HG02763 (cell line): ENCODE measurements at regions not wholly inside any gene's neighbourhood (a gene's known extent, or its start where the extent isn't known, plus 50 kb on each side); places are given as distances from the start of the nearest gene placed in this dataset.

Experiments used
- ATAC-seq: cut with Tn5 transposase; IDR thresholded peaks from one replicate; pipeline ENCODE4 v1.9.1; 2021; ENCODE audit warnings: mild to moderate bottlenecking, moderate library complexity; ENCODE audit not compliant: unreplicated experiment

- ATAC-seq: no peak
These were observed 210.8 kb upstream of the SOX9 start for GRCh38 chr17:71910002-71910401.

- ATAC-seq: no peak
These were observed 206.8 kb upstream of the SOX9 start for GRCh38 chr17:71914042-71914441.

DNA sequence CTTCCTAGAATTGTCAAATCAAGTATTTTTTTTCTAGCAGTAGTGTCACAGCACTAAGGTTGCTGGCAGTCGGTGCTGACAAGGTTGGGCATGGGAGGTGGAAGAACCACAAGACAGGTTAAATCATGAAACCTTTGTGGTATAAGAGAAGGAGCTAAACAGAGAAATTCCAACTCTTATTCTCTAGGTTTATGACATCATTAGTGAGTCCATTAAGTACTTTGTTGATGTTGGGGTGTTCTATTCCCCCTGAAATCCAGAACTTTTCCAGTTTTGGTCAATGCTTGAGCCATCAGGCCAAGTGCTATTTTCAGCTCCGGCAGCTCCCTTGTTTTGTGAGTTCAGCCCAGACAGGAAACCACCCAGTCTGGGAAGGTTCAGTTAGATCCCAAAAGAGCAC lies 206.0 kb upstream of the SOX9 start:
- no peak for ATAC-seq

DNA sequence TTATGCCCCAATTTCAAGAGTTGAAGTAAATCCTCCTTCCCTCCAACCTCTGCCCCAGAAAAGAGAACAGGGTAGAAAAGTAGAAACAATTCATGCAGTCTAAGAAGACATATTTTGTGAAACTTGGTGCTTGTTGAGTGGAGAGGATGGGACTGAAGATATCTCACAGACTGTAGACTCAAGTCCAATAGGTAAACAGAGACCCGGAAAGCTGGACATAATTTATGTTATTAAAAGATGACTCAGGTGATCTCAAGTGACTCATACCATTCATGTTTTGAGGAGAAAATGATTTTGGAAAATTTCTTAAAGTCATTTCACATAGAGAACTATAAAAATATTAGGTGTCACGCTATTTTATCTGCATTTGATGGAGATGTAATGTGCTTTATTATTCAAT lies 203.1 kb upstream of the SOX9 start:
- no peak for ATAC-seq

GRCh38 chr17:71919186-71919585 lies 201.6 kb upstream of the SOX9 start:
- ATAC-seq: no peak

DNA sequence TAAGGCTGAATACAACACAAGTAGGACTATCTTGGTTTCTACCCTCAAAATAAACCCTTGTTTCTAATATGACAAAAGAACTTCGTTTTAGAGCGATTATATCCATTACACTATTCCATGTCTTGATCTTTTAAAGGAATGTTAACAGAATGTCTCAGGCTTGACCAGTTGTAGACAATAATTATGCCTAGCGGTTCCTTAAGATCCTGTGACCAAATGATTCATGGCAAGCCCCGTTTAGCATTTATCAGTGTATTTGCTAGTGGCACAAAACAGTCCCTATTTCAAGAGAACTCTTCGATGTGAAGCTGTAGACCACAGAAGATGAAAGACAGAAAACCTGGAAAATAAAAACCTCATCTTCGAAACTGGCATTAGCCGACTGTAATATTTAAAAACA lies 200.9 kb upstream of the SOX9 start:
- ATAC-seq: no peak

- no peak for ATAC-seq
These were observed 199.0 kb upstream of the SOX9 start for GRCh38 chr17:71921796-71922195.

DNA sequence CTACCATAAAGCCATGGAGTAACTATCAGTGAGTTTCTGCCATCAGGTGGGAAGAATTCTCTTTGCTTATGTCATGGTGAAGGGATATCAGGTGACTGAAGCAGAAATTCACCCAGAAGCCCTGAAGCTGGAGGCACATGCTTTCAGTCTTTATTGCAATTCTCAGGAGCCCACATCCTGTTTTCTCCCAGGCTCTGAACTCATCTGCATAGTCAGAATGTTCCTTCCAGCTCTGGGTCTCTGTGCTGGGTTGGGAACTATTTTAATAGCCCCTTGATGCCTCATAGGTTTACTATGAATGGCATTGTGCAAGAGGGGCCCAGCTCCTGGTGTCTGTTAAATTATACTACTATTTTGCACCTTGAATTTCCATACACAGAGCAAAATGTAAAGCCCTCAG lies 198.4 kb upstream of the SOX9 start:
- no peak for ATAC-seq

- ATAC-seq: no peak
These were observed 193.9 kb upstream of the SOX9 start for GRCh38 chr17:71926746-71927398.

GRCh38 chr17:71933306-71933705 lies 187.5 kb upstream of the SOX9 start:
- no peak for ATAC-seq

DNA sequence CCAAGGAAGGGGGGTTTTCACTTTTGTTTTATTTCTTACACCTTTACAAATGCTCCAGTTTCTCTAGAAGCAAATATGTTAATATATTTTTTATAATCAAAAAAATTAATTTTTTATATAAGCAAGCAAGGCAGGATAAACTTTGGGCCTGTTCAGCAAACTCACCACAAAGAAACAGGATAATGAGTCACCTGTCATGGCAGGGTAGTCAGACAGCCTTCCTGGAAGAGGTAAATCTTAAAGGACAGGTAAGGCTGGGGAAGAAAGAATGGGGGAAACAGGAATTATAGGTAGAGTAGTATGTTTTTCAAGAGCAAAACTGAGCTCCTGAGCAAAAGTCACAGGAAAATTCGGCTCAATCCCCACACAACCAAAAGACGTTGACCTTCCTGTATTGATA lies 186.3 kb upstream of the SOX9 start:
- no peak for ATAC-seq

- no peak for ATAC-seq
These were observed 185.5 kb upstream of the SOX9 start for GRCh38 chr17:71935341-71935740.

DNA sequence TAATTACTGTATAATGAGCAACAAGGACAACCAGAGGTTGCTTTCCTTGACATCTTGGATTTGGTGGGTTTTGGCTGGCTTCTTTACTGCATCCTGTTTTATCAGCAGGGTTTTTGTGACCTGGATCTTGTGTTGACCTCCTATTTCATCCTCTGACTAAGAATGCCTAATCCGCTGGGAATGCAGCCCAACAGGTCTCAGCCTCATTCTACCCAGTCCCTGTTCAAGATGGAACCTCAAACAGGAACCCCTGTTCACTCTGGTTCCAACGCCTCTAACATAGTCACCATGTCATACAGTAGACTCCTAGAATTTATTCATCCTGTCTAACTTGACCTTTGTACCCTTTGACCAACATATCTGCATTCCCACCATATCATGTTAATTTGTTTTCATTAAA lies 183.8 kb upstream of the SOX9 start:
- ATAC-seq: no peak

- no peak for ATAC-seq
These were observed 182.9 kb upstream of the SOX9 start for GRCh38 chr17:71937914-71938313.

DNA sequence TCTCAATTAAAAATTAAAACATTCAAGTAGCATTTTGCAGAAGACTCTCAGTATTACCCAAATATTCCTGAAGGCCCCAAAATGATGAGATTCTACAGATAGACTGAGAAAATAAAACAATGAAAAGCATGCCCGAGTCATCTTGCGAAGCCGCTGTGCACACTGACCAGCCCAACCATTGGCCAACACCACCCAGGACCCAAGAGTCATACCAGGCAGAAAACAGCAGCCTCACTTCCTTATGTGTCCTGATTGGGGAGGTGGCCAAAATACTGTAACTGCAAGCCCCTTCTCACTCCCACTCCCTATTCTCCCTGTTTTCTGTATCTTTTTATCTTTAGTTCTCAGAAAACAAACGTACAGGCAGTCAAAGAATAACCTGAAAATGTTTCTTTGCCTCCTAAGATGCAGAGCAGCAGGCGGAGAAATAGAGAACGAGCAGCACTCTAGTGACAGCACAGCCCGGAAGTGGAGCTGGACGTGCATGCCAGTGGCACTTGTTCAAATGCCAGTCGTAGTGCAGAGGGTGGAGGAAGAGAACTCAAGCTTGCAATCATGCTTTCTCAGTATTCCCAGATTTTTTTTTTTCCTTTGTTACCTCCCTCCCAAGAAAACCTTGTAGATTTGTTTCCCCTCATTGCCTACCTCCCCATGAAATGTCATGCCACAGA lies 182.3 kb upstream of the SOX9 start:
- ATAC-seq: no peak

DNA sequence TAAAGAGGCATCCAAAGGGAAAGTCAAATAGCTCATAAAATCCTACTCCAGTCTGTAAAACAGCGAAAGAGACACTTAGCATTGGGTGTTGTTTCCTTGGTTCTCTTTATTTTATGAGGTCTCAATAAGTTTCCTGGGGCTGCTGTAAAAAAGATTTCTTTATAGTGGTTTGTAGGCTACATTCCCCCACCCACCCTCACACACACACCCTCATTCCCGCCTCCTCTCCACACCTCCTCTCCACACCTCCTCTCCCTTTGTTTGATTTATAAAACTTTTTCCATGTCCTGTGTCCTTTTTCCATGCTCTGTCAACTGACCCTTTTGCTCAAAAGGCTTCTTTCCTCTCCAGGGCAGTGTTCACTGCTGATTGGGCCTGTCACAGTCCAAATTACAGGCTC lies 178.9 kb upstream of the SOX9 start:
- ATAC-seq: no peak

- no peak for ATAC-seq
These were observed 178.2 kb upstream of the SOX9 start for GRCh38 chr17:71942626-71943025.

DNA sequence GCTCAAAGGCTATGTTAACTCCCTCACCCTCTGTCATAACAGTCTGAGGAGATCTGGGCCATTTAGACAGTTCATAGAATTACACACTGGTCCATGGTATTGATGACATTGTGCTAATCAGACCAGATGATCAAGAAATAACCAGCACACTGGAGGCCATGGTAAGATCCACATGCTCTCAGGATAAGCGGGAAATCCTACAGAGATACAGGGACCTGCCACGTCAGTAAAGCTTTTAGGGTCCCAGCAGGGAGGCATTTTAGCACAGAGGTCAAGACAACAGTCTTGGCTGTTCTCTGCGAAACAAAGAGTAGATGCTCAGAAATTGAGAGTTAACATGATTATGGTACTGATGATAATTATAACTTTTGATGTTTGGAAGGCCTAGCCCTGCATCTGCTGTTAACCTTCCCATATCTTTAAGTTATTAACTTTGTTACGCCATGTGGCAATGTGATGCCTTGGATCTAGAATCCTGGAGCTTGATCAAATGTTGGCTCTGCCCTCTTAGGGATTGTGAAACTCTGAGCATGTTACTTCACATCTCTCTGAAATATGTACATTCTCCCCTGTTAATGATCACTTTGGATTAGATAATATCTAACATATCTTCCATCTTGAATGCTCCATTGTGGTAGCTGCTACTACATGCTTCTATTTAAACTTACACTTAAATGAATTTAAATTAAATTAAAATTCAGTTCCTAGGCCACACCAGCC lies 172.0 kb upstream of the SOX9 start:
- ATAC-seq: no peak

DNA sequence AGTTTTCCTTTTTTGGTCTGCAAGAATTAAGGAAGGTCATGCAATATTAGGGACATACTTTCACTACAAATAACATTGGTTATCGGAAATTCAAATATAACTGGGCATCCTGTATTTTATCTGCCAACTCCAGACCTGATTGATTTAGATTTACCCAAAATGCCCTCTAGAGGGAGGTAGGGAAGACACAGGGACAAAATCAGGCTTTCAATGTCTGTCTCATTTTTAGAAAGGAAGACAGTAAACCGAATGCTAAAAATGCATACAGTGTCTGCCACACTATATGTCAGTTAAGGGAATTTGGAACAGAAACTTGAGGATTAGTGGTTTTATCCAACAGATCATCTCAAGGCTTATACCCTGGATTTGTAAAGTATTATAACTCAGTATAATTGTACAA lies 161.7 kb upstream of the SOX9 start:
- ATAC-seq: no peak

DNA sequence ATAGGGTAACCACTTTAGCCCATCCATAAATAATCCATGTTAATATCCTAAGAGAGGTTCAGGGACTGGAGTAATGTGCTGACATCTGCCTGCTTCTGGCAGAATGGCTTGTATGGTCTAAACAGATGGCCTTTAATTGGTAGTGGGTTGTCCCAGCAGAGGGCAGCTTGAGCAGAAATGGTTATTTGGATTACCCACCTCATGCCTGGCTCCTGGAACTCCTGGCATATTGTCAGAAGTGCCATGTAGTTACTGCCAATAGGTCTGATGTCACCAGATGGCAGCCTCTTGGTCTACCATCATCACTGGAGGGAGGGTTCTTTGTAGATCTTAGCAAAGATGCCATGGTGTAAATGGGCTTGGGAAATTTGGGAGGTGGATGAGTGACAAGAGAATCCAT lies 157.5 kb upstream of the SOX9 start:
- ATAC-seq: no peak

- no peak for ATAC-seq
These were observed 157.0 kb upstream of the SOX9 start for GRCh38 chr17:71963791-71964190.

DNA sequence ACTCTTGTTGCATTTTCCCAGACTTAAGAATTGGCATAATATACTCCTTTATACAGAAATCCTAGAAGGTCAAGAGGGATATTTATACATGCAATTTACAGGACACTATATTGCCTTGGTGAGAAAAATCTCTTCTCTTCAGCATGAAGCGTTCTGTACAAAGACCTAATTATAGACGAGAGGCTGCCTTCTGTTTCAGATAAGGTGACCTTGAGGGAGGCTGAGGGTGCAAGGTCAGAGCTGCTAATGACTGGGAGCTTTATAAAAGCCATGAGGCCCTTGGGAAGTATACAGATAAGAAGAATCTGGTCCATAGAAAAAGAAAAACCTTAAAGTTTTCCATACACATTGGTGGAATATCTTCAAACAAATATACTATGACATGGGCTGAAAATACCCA lies 156.3 kb upstream of the SOX9 start:
- no peak for ATAC-seq
